GM20000 (cell line): ENCODE measurements at regions not wholly inside any gene's neighbourhood (a gene's known extent, or its start where the extent isn't known, plus 50 kb on each side); places are given as distances from the start of the nearest gene placed in this dataset.

Source experiments
- DNase-seq: peaks from one replicate; pipeline ENCODE4 v3.0.0; 2012; ENCODE audit warnings: low spot score
- CTCF ChIP-seq: IDR thresholded peaks from 2 replicates; pipeline ENCODE4 v1.5.1; 2012; ENCODE audit warnings: mild to moderate bottlenecking, control low read depth; ENCODE audit errors: extremely low read depth, missing control alignments

DNA sequence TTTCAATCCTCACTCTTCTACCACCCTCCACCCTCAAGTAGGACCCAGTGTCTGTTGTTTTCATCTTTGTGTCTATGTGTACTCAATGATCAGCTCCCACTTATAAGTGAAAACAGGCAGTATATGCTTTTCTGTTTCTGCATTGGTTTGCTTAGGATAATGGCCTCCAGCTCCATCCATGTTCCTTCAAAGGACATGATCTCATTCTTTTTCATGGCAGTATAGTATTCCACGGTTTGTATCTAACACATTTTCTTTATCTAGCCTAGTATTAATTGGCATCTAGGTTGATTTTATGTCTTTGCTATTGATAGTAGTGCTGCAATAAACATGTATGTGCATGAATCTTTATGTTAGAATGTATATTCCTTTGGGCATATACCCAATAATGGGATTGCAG, 259.8 kb upstream of the KIF2A start:
- TF ChIP-seq CTCF = no peak
- DNase-seq = no peak

GRCh38 chr5:62051747-62052146, 254.3 kb upstream of the KIF2A start:
- DNase-seq = no peak
- no peak for TF ChIP-seq CTCF

GRCh38 chr5:62059960-62060359, 246.0 kb upstream of the KIF2A start:
- no peak for TF ChIP-seq CTCF
- no peak for DNase-seq

DNA sequence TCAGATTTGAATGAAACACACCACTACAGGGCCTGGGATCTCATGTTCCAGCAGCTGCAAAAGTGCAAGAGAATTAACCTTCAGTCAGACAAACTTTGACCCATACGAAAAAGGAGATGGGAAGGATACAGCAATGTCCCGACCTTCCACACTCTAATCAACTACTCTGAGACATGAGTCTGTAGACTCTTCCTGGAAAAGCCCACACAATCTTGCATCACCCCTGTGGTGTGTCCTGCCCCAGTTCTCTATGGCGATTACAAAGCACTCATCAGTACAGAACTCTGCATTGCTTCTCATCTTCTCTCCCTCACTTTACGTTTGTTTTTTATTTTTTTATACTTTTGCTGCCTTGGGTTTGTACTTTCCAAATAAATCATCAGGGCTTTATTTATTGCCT, 241.0 kb upstream of the KIF2A start:
- DNase-seq = no peak
- TF ChIP-seq CTCF = no peak

DNA sequence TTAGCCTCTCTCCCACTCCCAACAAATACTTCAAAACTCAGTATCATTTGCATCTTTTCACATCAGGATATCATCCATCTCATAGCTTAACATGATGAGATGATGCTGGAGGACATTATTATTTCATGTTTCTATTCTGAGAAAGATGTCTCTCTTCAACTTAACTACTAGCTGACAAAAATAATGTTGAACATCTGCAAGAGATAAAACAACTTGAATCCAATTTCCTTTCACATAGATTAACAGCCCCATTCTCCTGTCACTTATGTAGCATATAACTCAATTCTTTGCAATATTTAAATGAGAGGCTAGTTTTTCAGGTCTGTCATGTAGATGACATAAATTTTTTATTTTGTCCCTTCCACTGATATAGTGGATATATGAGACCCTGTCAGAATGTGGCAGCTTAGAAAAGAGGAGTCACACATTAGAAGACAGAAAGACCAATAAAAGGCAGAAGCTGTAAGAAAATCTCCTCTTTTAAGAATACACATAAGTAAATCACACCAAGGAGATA, 239.2 kb upstream of the KIF2A start:
- DNase-seq = no peak
- no peak for TF ChIP-seq CTCF

GRCh38 chr5:62068554-62068953, 237.5 kb upstream of the KIF2A start:
- TF ChIP-seq CTCF = no peak
- no peak for DNase-seq

DNA sequence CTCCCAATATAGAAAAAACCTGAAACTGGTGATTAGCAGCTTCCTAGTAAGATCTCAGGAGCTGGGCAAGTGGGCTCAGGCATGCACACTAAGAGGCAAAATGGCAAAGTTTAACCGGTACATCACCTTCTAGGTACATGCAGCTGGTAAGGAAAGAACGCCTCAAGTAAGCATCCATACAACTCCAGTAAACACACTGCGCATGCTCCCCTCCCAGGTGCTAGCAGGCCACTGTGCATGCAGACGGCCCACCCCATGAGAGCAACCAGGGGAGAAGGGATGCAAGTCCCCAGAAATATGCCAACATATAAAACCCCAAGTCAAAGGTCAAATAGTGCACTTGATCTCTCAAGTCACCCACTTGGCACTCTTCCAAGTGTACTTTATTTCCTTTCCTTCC, 228.6 kb upstream of the KIF2A start:
- DNase-seq = no peak
- no peak for TF ChIP-seq CTCF
